NCI-H345 treated with DMSO at 0.1 percent for 48 hours (cell line): ENCODE measurements at regions not wholly inside any gene's neighbourhood (a gene's known extent, or its start where the extent isn't known, plus 50 kb on each side); places are given as distances from the start of the nearest gene placed in this dataset.

Source experiments
- DNase-seq: peaks from one replicate; lab custom pipeline; 2025; ENCODE audit not compliant: unreplicated experiment; lab: John Stamatoyannopoulos, UW

GRCh38 chr11:81990659-81991443 is 742.8 kb downstream of the FAM181B start:
- DNase-seq = no peak

GRCh38 chr11:81989093-81989492 is 744.6 kb downstream of the FAM181B start:
- no peak for DNase-seq

- no peak for DNase-seq
Measured at GRCh38 chr11:81987829-81988472, 745.7 kb downstream of the FAM181B start.

GRCh38 chr11:81986556-81987161 is 747.0 kb downstream of the FAM181B start:
- DNase-seq = no peak

GRCh38 chr11:81979448-81979847 is 754.2 kb downstream of the FAM181B start:
- DNase-seq = no peak

- DNase-seq = no peak
Measured at GRCh38 chr11:81975261-81975900, 758.3 kb downstream of the FAM181B start.

- DNase-seq = no peak
Measured at GRCh38 chr11:81970886-81971285, 762.8 kb downstream of the FAM181B start.

- no peak for DNase-seq
Measured at GRCh38 chr11:81967242-81967641, 766.4 kb downstream of the FAM181B start.

GRCh38 chr11:81966340-81966739 is 767.3 kb downstream of the FAM181B start:
- DNase-seq = no peak

GRCh38 chr11:81963018-81963417 is 770.6 kb downstream of the FAM181B start:
- DNase-seq = no peak

GRCh38 chr11:81960443-81960842 is 773.2 kb downstream of the FAM181B start:
- no peak for DNase-seq

GRCh38 chr11:81959341-81959740 is 774.3 kb downstream of the FAM181B start:
- no peak for DNase-seq

- DNase-seq = peak; percentile 31
Measured at GRCh38 chr11:81954301-81954700, 779.4 kb downstream of the FAM181B start.

- DNase-seq = no peak
Measured at GRCh38 chr11:81946831-81947230, 786.8 kb downstream of the FAM181B start.

GRCh38 chr11:81942646-81943045 is 791.0 kb downstream of the FAM181B start:
- no peak for DNase-seq

- no peak for DNase-seq
Measured at GRCh38 chr11:81941998-81942397, 791.7 kb downstream of the FAM181B start.

GRCh38 chr11:81932303-81932702 is 801.4 kb downstream of the FAM181B start:
- no peak for DNase-seq

GRCh38 chr11:81920205-81920604 is 813.5 kb downstream of the FAM181B start:
- no peak for DNase-seq

GRCh38 chr11:81916451-81916850 is 817.2 kb downstream of the FAM181B start:
- DNase-seq = no peak

GRCh38 chr11:81915045-81915444 is 818.6 kb downstream of the FAM181B start:
- no peak for DNase-seq

GRCh38 chr11:81913793-81914192 is 819.9 kb downstream of the FAM181B start:
- no peak for DNase-seq

- no peak for DNase-seq
Measured at GRCh38 chr11:81907996-81908395, 825.7 kb downstream of the FAM181B start.
